MM.1S (cell line): ENCODE measurements at regions not wholly inside any gene's neighbourhood (a gene's known extent, or its start where the extent isn't known, plus 50 kb on each side); places are given as distances from the start of the nearest gene placed in this dataset.
"Not testable (repeated sequence)": the region's sequence is repeated elsewhere in the genome, so short reads cannot be mapped to it uniquely, and the experiment has no call there.

Source experiments
- DNase-seq: peaks from one replicate; pipeline ENCODE4 v3.0.0-alpha.2; 2015
- H2AFZ ChIP-seq: fragments of 300-600 bp; sonication (generic); 2 replicates; pipeline ENCODE4 v1.6.0; 2016; ENCODE audit warnings: antibody characterized with exemption, low read length
- H3F3A ChIP-seq: fragments of 300-600 bp; sonication (generic); 2 replicates; pipeline ENCODE4 v1.6.1; 2016; ENCODE audit warnings: mild to moderate bottlenecking, antibody characterized with exemption, low read length, moderate library complexity, mixed read lengths; ENCODE audit not compliant: insufficient read depth
- H3K27ac ChIP-seq: fragments of 300-600 bp; sonication (generic); 2 replicates; pipeline ENCODE4 v1.5.1; 2016; ENCODE audit warnings: mild to moderate bottlenecking, low read length
- H3K27me3 ChIP-seq: fragments of 300-600 bp; sonication (generic); replicated peaks from 2 replicates; pipeline ENCODE4 v1.6.0; 2016; ENCODE audit warnings: low read length; ENCODE audit not compliant: insufficient read depth
- H3K36me3 ChIP-seq: fragments of 300-600 bp; sonication (generic); replicated peaks from 2 replicates; pipeline ENCODE4 v1.6.1; 2016; ENCODE audit warnings: mild to moderate bottlenecking, low read length, mixed read lengths; ENCODE audit not compliant: insufficient read depth
- H3K4me1 ChIP-seq: fragments of 300-600 bp; sonication (generic); 2 replicates; pipeline ENCODE4 v1.6.1; 2016; ENCODE audit warnings: low read length, mixed read lengths
- H3K4me2 ChIP-seq: fragments of 300-600 bp; sonication (generic); 2 replicates; pipeline ENCODE4 v1.6.0; 2016; ENCODE audit warnings: low read depth, low read length
- H3K4me3 ChIP-seq: fragments of 300-600 bp; sonication (generic); 2 replicates; pipeline ENCODE4 v1.5.1; 2016; ENCODE audit warnings: low read length, mixed read lengths
- H3K79me2 ChIP-seq: fragments of 300-600 bp; sonication (generic); 2 replicates; pipeline ENCODE4 v1.6.1; 2016; ENCODE audit warnings: mixed run types, low read length, mixed read lengths
- H3K9ac ChIP-seq: fragments of 300-600 bp; sonication (generic); 2 replicates; pipeline ENCODE4 v1.6.1; 2016; ENCODE audit warnings: low read length, mixed read lengths
- H3K9me2 ChIP-seq: fragments of 300-600 bp; sonication (generic); replicated peaks from 2 replicates; pipeline ENCODE4 v1.6.1; 2016; ENCODE audit warnings: mild to moderate bottlenecking, low read length, mixed read lengths; ENCODE audit not compliant: insufficient read depth
- H3K9me3 ChIP-seq: fragments of 300-600 bp; sonication (generic); replicated peaks from 2 replicates; pipeline ENCODE4 v1.6.1; 2016; ENCODE audit warnings: mild to moderate bottlenecking, low read length, mixed read lengths; ENCODE audit not compliant: insufficient read depth
- H4K20me1 ChIP-seq: fragments of 300-600 bp; sonication (generic); 2 replicates; pipeline ENCODE4 v1.6.1; 2016; ENCODE audit warnings: mild to moderate bottlenecking, low read length, moderate library complexity, mixed read lengths; ENCODE audit not compliant: insufficient read depth

GRCh38 chr7:76956531-76956930 is 75.6 kb downstream of the SPDYE17 start:
- not testable (repeated sequence) for H3K4me2 ChIP-seq, H3K4me1 ChIP-seq, DNase-seq, H3F3A ChIP-seq, H4K20me1 ChIP-seq, H3K9ac ChIP-seq, H3K9me3 ChIP-seq, H3K79me2 ChIP-seq, H3K27me3 ChIP-seq, H3K9me2 ChIP-seq, H3K27ac ChIP-seq, H3K36me3 ChIP-seq, H2AFZ ChIP-seq, H3K4me3 ChIP-seq

- not testable (repeated sequence) for H3K9me3 ChIP-seq, DNase-seq, H3K36me3 ChIP-seq, H4K20me1 ChIP-seq, H3K79me2 ChIP-seq, H3K9ac ChIP-seq, H2AFZ ChIP-seq, H3K4me3 ChIP-seq, H3K9me2 ChIP-seq, H3K4me1 ChIP-seq, H3K27ac ChIP-seq, H3K4me2 ChIP-seq, H3F3A ChIP-seq, H3K27me3 ChIP-seq
These were observed 77.0 kb downstream of the SPDYE17 start for GRCh38 chr7:76955124-76955523.

- H3K4me2 ChIP-seq, H3K9me2 ChIP-seq, H3K79me2 ChIP-seq, H3K36me3 ChIP-seq, H3F3A ChIP-seq, H4K20me1 ChIP-seq, H3K4me3 ChIP-seq, H3K9me3 ChIP-seq, H3K27ac ChIP-seq, H3K9ac ChIP-seq, H3K4me1 ChIP-seq, H3K27me3 ChIP-seq, DNase-seq, H2AFZ ChIP-seq: not testable (repeated sequence)
These were observed 87.6 kb downstream of the SPDYE17 start for GRCh38 chr7:76944603-76945002.

- not testable (repeated sequence) for H3K9me3 ChIP-seq, H4K20me1 ChIP-seq, H3K79me2 ChIP-seq, H2AFZ ChIP-seq, DNase-seq, H3K9ac ChIP-seq, H3K36me3 ChIP-seq, H3K4me2 ChIP-seq, H3K4me1 ChIP-seq, H3K27me3 ChIP-seq, H3K27ac ChIP-seq, H3K9me2 ChIP-seq, H3F3A ChIP-seq, H3K4me3 ChIP-seq
These were observed 90.1 kb downstream of the SPDYE17 start for GRCh38 chr7:76941809-76942765.

- DNase-seq, H3K9me3 ChIP-seq, H3K4me2 ChIP-seq, H3K4me3 ChIP-seq, H3K9me2 ChIP-seq, H3K36me3 ChIP-seq, H2AFZ ChIP-seq, H3K27ac ChIP-seq, H4K20me1 ChIP-seq, H3K27me3 ChIP-seq, H3K79me2 ChIP-seq, H3K9ac ChIP-seq, H3K4me1 ChIP-seq, H3F3A ChIP-seq: not testable (repeated sequence)
These were observed 94.4 kb downstream of the SPDYE17 start for GRCh38 chr7:76937781-76938180.

- H3K9me2 ChIP-seq, H2AFZ ChIP-seq: not testable (repeated sequence)
These were observed 94.8 kb downstream of the SPDYE17 start for GRCh38 chr7:76937330-76937729.

GRCh38 chr7:76936346-76936745 is 95.8 kb downstream of the SPDYE17 start:
- not testable (repeated sequence) for H3K27ac ChIP-seq, H3K27me3 ChIP-seq, H3K9me3 ChIP-seq, H3K9me2 ChIP-seq, H3K4me2 ChIP-seq, H3K4me1 ChIP-seq, H2AFZ ChIP-seq, H4K20me1 ChIP-seq, H3K36me3 ChIP-seq, DNase-seq, H3K79me2 ChIP-seq, H3K9ac ChIP-seq, H3K4me3 ChIP-seq, H3F3A ChIP-seq

More at GRCh38 chr7:76937330-76937729, 94.8 kb downstream of the SPDYE17 start:
- H3K27me3 ChIP-seq, H4K20me1 ChIP-seq, H3K4me2 ChIP-seq, H3K79me2 ChIP-seq, H3K9ac ChIP-seq, H3K4me3 ChIP-seq, H3K27ac ChIP-seq, H3K4me1 ChIP-seq, DNase-seq, H3F3A ChIP-seq, H3K9me3 ChIP-seq, H3K36me3 ChIP-seq: not testable (repeated sequence)

DNA sequence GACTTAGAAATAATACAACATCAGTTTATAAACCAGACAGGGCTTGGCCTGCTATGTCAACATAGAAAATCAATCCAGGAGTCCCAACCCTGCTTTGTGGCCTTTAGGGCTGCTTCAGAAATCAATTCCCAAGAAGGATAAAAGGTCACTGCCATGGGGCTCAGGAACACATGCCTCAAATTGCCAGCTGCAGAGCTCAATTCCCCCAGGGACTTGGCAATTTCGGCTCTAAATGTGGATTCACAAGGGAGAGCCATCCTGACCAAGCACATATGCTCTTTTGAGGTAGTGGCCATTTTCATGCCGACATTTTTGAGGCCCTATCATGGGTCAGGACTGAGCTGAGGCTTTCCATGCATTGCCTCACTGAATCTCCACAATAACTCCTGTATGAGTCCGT is 97.5 kb downstream of the SPDYE17 start:
- not testable (repeated sequence) for H3K9me3 ChIP-seq, H2AFZ ChIP-seq, DNase-seq, H3K27ac ChIP-seq, H3K9me2 ChIP-seq, H3K36me3 ChIP-seq, H3K79me2 ChIP-seq, H3F3A ChIP-seq, H3K9ac ChIP-seq, H3K4me3 ChIP-seq, H3K4me2 ChIP-seq, H4K20me1 ChIP-seq, H3K4me1 ChIP-seq, H3K27me3 ChIP-seq
